Stimulated activated CD4-positive, alpha-beta T cell treated with anti-CD3 and anti-CD28 coated beads, Interleukin-12 subunit alpha, Interleukin-12 subunit beta, amount 100 ng/mL, for 48 hours (primary cell): ENCODE measurements at regions not wholly inside any gene's neighbourhood (a gene's known extent, or its start where the extent isn't known, plus 50 kb on each side); places are given as distances from the start of the nearest gene placed in this dataset.

ENCODE experiments used
- DNase-seq, 3 donors: peaks; one replicate each; pipeline ENCODE4 v3.0.0-alpha.2; 2020; ENCODE audit warnings: low read depth in 2 of 3, low spot score in 1 of 3

DNA sequence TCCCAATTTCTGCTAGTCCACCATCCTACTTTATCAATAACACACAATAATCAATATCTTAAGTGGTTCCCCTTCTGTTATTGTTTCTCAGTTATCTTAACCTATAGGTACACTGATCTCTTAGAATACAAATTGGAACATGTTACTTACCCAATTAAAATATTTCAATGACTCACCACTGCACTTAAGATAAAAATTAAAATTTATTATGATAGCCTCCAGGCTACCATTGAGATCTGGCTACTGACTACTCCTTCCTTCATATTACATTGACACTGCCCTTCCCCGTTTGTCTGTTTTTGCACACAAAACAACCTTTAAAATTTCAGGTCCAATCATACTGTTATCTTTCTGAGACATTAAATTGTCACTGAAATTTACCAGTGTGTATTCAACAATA lies 1074.7 kb downstream of the ADGRL3 start:
- DNase-seq: no peak

DNA sequence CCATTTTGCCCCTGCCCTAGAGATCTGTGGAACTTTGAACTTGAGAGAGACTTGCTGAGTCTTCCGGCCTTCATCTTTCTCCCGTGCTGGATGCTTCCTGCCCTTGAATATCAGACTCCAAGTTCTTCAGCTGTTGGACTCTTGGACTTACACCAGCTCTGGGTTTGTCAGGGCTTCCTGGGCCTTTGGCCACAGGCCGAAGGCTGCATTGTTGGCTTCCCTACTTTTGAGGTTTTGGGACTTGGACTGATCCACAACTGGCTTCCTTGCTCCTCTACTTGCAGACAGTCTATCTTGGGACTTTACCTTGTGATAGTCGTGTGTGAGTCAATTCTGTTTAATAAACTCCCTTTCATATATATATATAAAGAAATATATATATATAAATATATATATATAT lies 1071.0 kb downstream of the ADGRL3 start:
- no peak for DNase-seq

DNA sequence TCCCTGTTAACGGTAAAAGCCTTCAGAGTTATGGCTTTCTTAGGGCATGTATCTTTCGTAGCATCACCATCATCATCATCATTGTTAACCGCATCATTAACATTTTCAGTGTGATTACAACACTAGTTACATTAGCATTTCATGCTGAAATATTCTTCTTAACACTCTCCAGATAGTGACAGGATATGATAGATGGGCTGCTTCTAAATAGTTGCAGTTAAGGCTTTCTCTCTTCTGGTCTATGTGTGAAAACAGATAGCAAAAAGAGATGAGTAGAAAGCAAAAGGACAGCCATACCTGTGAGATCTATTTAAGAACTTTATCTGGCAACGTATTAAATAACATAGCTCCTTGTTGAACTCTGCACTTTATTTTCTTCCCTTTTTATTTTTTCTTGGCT lies 1069.8 kb downstream of the ADGRL3 start:
- no peak for DNase-seq

DNA sequence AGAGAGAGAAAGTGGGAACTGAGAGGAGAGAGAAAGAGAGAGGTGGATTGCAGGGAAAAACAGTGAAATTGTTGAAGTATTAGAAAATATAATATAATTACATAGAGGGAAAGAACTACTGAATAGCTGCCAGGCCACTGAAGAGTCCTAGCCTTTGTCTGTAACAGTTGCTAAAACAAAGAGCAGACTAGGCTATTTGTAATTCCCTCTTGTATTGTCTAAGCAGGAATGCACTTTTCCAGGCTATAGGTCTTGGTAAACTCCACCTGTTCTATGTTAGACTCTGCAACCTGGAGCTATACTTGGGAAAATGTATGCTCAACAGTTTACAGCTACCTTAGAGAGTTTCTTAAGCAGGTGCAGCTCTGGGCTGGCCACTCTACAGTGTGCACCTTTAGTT lies 1063.3 kb downstream of the ADGRL3 start:
- no peak for DNase-seq

DNA sequence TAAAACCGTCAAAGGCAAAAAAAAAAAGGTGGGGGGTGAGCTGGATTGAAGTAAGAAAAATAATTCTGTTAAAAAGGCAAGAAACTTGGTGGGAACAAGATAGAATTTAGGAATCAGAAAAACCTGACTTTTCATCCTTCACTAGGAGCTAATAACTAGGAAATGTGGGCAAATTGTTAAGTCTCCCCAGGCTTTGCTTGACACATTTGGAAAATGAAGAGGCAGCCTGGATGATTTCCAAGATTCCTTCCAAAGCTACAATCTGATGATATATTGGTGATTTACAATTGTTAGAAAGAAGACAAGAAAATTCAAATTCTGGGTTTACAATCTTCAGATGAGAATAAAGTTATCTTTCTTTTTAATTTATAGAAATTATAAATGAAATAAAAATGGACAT lies 1062.5 kb downstream of the ADGRL3 start:
- no peak for DNase-seq

DNA sequence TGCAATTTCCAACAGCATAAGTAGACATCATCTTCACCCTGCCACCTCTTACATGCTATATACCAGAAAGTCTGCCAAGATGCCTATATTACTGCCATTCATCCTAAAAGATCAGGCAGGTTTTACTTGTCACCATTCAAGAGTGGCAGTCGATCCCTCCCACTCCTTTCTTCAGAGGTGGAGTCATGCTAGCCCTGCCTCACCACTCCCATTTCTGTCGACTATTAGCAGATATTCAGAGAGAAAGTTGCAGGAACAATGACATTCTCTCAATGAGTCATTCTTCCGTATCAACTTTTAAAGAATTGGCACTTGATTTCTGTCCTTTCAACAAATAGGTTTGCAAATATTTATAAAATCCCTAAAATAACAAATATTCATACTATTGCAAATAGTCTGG lies 1060.1 kb downstream of the ADGRL3 start:
- DNase-seq: no peak

DNA sequence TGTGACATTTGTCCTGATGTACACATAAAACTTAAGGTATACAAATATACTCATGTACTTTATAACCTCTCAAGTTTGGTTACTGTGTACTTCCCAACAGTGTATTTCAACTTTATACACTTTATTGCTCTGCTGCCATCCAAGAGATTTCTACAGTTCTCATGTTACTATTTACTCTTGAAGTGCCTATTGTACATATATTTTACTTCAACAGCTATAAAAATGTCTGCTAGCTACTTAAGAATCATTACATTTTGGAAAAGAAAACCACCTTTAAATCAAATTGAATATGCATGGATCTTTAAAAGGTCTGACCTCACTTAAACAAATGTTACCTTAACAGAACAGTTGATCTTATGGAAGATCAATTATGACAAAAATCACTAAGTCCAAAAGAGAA lies 1056.4 kb downstream of the ADGRL3 start:
- no peak for DNase-seq

DNA sequence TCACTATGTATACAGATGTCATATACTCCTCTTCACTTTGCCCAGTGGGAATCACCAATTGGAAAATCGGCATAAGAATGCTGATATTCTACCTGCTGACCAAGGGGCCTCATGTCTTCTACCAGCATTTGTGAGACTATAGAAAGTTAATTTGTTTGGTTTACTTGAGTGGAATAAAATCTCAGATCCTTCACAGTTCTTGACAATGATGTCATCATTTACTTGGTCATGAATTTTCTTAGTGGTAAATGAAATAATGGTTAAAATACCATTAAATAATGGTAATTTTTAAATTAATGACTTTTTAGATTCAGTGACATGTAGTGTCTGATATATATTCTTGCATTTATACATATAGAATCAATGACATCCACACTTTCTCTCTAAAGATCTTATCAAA lies 1052.6 kb downstream of the ADGRL3 start:
- no peak for DNase-seq

DNA sequence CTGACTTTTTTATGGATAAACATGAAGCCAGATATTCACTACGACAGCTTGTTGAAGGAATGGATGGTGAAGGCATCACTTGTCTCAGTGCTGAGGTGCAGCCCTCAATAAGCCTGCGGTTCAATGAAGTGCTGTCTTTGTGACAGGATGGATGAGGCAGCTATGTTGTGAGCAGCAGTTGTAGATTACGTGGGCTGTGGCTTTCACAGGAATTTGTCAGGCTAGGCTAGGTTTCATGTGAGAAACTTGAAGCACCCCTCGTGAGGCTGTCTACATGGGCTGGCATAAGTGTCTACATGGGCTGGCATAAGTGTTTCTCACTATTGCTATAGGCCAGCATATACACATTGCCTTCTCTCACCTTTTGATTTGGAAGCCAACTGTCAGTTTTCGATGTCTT lies 1050.0 kb downstream of the ADGRL3 start:
- DNase-seq: no peak

DNA sequence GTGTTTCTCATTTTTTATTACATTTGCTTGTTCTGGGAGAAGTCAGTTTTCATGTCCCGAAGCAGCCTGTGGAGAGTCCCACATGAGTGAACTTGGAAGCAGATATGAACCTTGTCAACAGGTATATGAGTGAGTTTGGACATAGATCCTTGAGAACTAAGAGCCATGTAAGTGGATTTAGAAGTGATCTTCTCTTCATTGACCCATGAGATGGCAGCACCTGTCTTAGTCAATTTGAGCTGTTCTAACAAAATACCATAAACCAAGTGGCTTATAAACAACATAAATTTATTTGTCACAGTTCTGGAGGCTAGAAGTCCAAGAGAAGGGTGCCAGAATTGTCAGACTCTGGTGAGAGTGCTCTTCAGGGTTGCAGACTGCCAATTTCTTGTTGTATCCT lies 1043.8 kb downstream of the ADGRL3 start:
- DNase-seq: no peak

DNA sequence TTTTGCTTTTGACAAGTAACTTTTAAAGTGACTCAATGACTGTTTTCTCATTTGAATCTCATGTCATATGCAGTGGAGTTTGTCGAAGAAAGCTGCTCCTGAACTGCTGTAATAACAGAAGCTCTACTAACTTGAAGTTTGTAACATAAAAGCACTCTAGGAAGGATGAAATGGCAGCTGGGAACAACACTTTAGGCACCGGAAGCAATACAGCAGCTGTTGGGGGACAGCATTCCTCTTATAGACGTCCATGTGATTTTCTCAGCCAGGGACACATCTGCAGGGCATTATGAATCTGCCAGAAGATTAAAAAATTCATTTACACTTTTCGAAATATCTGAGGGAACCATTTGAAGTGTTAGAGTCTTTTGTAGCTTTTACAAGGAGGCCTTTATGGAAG lies 1035.8 kb downstream of the ADGRL3 start:
- no peak for DNase-seq

DNA sequence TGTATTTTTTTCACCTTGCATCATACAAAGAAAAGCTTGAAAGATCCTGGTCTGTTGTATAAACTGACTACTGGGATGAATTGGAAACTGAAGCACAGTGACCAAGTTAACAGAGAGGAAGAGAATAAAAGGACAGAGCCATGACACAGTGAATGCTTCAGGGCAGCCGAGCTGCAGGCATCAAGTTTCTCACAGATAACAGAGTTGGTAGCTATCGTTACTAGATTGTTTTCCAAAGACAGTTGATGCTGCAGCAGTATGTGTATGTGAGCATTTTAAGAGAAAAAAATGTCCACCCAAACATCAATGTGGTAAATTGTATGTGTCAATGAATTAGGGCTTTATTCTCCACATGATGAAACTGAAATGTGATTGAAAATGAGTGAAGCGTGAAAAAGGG lies 1032.7 kb downstream of the ADGRL3 start:
- DNase-seq: no peak

DNA sequence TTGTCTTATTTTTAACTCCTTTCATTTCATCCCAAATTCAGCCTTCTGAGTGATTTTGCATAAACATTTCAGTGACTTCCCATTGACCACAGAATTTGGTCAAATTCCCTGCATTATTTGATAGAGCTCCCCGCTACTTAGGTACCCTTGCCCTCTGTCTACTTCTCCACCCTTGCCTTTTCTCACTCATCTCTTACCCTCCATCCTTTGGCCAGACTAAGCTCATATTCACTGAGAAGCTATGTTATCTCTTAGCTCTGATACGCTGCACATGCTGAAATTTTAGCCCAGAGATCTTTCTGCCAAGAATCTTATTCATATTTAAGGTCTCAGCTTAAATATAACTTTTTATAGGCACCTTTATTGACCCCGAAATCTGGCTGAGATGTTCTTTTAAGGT lies 1031.9 kb downstream of the ADGRL3 start:
- no peak for DNase-seq

DNA sequence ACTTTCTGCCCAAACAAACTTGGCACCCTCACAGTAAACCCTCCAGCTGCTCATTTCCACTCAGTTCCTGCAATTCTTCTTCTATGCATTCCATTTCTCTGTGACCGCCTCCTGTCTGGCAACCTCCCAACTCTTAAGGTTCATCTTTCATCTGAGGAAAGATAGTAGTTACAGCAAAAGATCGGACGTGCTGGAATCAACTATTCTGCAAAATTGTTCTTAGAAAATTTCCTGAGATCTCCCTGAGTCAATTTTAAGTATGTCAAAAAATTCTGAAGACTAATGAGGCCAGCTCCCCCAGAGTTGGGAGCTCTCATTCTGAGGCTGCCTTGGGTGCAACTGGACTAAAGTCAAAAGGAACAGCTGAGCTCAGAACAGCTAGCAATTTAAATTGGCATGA lies 1026.0 kb downstream of the ADGRL3 start:
- DNase-seq: no peak

DNA sequence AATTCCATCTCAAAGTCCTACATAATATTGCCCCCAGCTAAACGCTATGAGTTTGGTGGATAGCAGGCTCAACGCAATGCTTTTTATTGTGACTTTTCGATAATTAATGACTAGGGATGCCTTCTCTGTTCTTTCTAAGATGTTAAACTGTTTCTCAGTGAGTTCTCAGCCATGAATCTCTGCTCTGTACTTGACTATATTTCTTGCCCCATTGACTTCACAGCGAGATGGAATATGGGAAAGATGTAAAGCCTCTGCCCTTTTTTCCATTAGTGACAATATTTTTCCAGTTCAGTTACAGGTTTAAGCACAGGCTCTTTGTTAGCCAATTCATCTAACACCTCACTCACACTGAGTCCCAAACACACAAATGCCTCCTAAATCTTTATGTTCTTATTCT lies 1022.0 kb downstream of the ADGRL3 start:
- DNase-seq: no peak

DNA sequence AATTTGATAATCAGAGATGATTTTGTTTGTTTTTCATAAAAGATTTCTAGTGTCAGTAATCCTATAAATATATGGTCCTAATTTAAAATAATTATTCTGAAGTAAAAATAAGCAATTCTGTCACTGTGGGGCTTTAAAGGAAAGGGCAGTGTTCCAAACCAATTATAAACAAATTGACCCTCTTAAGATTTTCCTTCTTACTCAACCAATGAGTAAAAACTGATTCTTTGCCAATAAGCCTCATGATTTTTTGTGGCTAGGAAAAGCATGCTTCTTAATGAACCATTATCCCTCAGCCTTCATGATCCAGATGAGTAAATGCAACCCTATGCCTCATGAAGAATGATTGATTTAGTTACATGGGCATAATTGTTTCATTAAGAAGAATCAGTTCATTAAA lies 1010.4 kb downstream of the ADGRL3 start:
- no peak for DNase-seq

DNA sequence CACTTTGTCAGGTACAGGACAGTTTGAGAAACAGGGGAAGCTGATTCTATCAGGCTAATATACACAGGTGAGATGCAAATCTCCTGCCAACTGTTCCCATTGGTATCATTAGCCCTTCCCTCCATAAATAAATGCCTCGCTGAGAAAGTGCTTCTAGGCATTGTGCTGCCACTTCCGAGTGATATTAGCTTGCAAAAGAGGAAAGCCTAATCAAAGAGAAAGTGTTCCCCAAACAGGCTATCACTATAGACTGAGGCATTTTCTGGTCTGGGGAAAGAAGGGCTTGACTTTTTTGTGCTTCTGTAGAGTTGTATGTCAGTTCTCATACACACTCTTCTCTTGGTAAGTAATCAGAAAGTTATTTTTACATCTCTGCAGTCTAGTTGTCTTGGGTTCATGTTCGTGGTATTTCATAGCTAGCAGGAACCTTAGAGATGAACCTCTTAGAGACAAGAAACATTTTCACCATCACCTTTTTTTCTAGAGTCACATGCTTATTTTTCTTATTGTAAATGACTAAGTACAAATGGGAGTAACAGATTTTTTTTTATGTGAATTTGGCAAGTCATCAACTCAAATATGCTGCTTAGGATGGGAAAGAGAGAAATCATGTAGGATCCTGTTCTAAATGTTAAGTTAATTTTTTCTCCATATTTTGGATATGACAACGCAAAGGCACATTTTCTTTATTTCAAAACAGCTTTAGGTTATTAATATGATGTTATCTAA lies 1009.8 kb downstream of the ADGRL3 start:
- DNase-seq: no peak

DNA sequence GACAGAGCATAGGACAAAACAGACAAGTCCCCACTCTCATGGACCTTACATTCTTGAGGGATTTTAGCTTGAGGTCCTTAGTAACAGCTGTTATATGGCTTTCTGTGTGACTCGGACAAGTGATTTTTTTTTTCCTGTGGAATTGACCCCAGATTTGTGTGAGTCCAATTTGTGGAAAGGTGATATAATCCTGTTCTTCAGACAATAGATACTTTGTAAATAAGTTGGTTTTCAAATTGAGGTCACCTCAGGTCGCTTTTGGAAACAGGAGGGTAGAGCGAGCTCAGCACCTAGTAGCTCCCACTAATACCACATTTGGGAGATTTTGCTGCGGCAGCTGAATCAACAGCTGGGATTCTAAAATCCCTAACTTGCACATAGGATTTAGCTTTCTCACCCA lies 1008.8 kb downstream of the ADGRL3 start:
- DNase-seq: no peak

DNA sequence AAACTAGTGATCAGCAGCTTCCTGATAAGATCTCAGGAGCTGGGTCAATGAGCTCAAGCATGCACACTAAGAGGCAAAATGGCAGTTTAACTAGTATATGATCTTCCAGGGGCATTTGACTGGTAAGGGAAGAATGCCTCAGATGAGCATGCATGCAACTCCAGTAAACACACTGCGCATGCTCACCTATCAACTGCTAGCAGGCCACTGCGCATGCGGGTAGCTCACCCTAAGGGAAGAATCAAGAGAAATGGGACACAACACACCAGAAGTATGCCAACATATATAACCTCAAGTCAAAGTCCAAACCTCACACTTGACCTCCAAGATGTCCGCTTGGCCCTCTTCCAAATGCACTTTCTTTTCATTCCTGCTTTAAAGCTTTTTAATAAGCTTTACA lies 1004.0 kb downstream of the ADGRL3 start:
- DNase-seq: no peak

DNA sequence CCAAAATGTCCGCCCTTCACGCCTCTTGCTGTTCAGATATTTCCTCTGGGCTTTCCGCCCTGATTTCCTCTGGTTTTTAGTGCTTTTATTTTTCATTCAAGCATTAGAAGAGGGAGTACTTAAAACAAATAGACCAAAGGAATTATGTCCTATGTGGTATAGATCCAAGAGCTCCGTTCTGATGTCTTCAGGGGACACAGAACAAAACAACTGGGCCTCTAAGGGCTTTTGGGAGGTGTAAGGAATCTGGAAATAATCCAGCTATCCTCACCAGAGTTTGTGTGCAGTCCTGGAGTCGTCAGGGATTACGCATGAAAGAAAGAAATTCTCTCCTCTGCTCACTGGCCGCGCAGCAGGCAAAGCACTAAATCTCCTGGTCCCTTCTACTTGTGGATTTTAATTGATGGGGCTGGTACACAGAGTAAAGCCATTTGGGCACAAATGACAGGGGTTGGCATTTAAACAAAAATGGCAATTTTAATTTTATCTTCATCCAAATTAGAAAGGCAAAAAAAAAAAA lies 999.2 kb downstream of the ADGRL3 start:
- no peak for DNase-seq

DNA sequence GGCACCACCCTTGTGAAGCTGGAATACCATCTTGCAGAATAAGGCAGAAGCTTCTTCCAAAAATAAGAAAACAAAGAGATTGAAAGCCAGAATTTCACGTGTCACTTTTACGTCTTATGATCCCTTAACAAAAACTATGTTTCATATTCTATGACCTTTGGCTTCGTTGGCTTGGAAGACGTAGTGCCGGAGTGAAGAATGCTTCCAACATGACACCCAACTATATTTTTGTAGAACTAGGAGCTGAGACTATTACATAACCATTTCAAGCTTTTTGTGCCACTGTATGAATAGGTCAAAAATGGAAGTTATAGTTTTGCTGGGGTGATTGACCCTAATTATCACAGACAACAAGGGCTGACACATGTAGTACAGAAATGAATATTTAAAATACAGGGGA lies 996.2 kb downstream of the ADGRL3 start:
- no peak for DNase-seq

DNA sequence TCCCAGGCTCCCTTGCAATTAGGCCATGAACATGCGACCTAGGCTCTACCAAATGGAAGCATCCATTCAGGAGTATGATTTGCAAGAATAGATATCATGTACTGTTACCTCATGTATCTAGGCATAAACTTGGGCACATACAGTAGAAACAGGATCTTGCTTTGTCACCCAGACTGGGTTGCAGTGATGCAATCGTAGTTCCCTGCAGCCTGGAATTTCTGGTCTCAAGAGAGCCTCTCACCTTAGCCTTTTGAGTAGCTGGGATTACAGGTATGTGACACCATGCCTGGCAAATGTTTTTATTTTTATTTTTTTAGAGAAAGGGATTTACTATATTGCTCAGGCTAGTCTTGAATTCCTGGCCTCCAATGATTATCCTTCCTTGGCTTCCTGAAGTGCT lies 994.2 kb downstream of the ADGRL3 start:
- DNase-seq: no peak

DNA sequence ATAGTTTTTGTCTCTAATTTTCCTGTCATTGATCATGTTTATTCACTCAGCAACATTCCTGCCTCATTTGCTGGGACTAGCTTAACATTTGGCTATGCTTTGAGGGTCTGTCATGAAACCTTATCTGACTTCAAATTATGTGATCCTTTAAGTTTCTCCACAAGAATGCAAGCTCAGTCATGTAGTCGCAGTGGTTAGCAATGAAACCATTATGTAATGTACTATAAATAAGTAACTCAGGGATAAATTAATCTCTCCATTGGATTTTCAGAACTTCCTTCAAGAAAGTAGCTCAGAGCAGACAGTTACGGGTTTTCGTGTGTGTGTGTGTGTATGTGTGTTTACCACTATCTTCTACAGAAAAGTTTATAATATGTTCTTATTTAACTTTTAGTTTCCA lies 993.6 kb downstream of the ADGRL3 start:
- no peak for DNase-seq
